Upper lobe of right lung (tissue), 1 donor: ENCODE measurements at regions not wholly inside any gene's neighbourhood (a gene's known extent, or its start where the extent isn't known, plus 50 kb on each side); places are given as distances from the start of the nearest gene placed in this dataset.
"Not testable (repeated sequence)": the region's sequence is repeated elsewhere in the genome, so short reads cannot be mapped to it uniquely, and the experiment has no call there.

Experiments
- ATAC-seq: fragments of 200-7000 bp; cut with Tn5 transposase; one replicate; pipeline ENCODE4 v1.9.1; 2020; ENCODE audit warnings: mild to moderate bottlenecking, moderate library complexity
- DNase-seq: peaks from one replicate; pipeline ENCODE4 v3.0.0-alpha.2; 2020
- H3K27ac ChIP-seq: fragments of 200-600 bp; one replicate; pipeline ENCODE4 v1.8.0; 2022
- H3K27me3 ChIP-seq: fragments of 200-600 bp; one replicate; pipeline ENCODE4 v1.8.0; 2022; ENCODE audit warnings: mild to moderate bottlenecking
- H3K36me3 ChIP-seq: fragments of 200-600 bp; one replicate; pipeline ENCODE4 v1.8.0; 2022
- H3K4me1 ChIP-seq: fragments of 200-600 bp; one replicate; pipeline ENCODE4 v1.8.0; 2022
- H3K4me3 ChIP-seq: fragments of 200-600 bp; one replicate; pipeline ENCODE4 v1.8.0; 2022; ENCODE audit warnings: mild to moderate bottlenecking
- H3K9me3 ChIP-seq: fragments of 200-600 bp; one replicate; pipeline ENCODE4 v1.8.0; 2022
- intact Hi-C: fragments of 100-400 bp; cut with DNase I; formaldehyde crosslinking; loops from one replicate; pipeline ENCODE4 v1.11.0; 2022
- TF ChIP-seq, protein P1 (sequence below): fragments of 200-600 bp; IDR thresholded peaks from one replicate; pipeline ENCODE4 v1.8.0; 2022; ENCODE audit warnings: antibody characterized with exemption
- donor health status: DM: no; HTN: yes; CAD: no; lungs with severe emphysema.

DNA sequence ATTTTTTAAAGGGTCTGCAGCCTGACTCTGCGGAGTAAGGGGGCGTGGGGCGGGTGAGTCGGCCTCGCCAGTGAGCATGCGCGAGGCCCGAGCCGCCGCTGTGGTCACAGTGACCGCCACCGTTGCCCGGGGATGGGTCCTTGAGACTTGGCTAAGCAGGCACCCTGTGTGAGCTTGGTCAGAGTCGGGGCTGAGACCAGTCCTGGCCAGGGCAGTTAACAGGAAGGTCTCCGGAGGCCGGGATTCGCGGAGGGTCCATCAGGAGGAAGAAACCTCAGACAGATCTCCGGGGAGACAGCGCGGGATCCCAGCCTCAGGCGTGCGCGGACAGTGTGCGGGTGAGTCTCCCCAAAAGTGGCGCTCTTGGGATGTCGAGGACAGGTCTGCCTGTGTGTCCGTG lies 1384.4 kb upstream of the PCDH10 start:
- intact Hi-C loops, result no loop called here
- Histone ChIP-seq H3K36me3 (no peaks in the 10 kb centered on the region), H3K4me1 (no peaks in the 10 kb centered on the region), H3K9me3 (no peaks in the 10 kb centered on the region), H3K27ac (no peak overlapping the region), H3K27me3 (no peaks in the 10 kb centered on the region), H3K4me3 (no peak overlapping the region)
- ATAC-seq, result no peak
- TF ChIP-seq, protein P1, sequence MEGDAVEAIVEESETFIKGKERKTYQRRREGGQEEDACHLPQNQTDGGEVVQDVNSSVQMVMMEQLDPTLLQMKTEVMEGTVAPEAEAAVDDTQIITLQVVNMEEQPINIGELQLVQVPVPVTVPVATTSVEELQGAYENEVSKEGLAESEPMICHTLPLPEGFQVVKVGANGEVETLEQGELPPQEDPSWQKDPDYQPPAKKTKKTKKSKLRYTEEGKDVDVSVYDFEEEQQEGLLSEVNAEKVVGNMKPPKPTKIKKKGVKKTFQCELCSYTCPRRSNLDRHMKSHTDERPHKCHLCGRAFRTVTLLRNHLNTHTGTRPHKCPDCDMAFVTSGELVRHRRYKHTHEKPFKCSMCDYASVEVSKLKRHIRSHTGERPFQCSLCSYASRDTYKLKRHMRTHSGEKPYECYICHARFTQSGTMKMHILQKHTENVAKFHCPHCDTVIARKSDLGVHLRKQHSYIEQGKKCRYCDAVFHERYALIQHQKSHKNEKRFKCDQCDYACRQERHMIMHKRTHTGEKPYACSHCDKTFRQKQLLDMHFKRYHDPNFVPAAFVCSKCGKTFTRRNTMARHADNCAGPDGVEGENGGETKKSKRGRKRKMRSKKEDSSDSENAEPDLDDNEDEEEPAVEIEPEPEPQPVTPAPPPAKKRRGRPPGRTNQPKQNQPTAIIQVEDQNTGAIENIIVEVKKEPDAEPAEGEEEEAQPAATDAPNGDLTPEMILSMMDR, result no peak
- no peak for DNase-seq

DNA sequence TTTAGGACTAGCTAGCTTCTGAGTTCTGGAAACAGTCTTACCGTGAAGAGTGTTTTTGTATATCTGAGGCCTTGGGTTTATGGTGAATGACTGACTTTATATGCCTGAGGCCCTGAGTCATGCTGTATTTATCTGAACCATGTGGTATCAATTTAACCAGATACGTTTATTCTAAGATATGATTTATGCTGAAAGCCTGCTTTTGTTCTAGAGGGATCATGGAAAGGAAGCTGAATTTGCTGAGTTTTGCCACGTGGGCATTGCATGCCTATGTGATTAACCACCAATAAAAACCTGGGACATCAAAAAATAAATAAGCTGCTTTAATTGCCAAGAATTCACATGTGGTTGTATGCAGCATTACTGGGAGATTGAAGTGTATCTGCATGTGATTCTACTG lies 1374.7 kb upstream of the PCDH10 start:
- H3K4me1 ChIP-seq, H3K36me3 ChIP-seq, H3K27ac ChIP-seq, intact Hi-C loops, ATAC-seq, H3K4me3 ChIP-seq, H3K9me3 ChIP-seq, DNase-seq, H3K27me3 ChIP-seq: not testable (repeated sequence)

DNA sequence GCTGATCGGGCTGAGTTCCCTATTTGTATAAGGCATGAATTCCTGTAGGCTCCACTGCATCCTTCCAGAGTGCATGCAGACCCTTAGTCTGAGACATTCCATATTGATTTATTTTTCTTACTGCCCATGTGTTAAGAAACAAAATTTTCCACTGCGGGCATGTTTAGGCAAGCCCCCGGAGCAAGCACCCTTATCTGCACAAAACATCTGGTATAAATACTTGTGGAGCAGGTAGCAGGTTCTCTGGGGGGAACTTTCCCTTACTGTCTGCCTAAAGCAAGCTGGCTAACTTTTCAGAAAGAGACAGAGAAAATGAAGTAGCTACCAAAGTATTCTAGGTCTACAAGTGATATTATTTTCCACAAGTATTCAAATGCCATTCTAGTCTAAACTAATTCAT lies 1338.5 kb upstream of the PCDH10 start:
- H3K27ac ChIP-seq, H3K4me3 ChIP-seq, H3K9me3 ChIP-seq, H3K27me3 ChIP-seq, DNase-seq, ATAC-seq, H3K36me3 ChIP-seq, H3K4me1 ChIP-seq, intact Hi-C loops: not testable (repeated sequence)
